Vagina (tissue), 2 donors: ENCODE measurements at regions not wholly inside any gene's neighbourhood (a gene's known extent, or its start where the extent isn't known, plus 50 kb on each side); places are given as distances from the start of the nearest gene placed in this dataset.

ENCODE experiments used
- POLR2A ChIP-seq, 2 donors: fragments of 450-650 bp; IDR thresholded peaks; one replicate each; pipeline ENCODE4 v1.6.1; 2017; ENCODE audit warnings: antibody characterized with exemption in 2 of 2, mild to moderate bottlenecking in 2 of 2, moderate library complexity in 2 of 2
- POLR2AphosphoS5 ChIP-seq, 2 donors: sonication (generic); formaldehyde crosslinking; IDR thresholded peaks; one replicate each; pipeline ENCODE4 v1.9.0; 2017; ENCODE audit warnings: antibody characterized with exemption in 2 of 2, mild to moderate bottlenecking in 2 of 2, low read depth in 1 of 2; ENCODE audit not compliant: insufficient read depth in 1 of 2
- TF ChIP-seq, protein P1 (sequence below), 3 experiments: fragments of 450-650 bp in 2 of 3; fragments of 200-600 bp in 1 of 3; sonication (generic) in 1 of 3; IDR thresholded peaks; one replicate each; pipeline ENCODE4 v1.5.1; 2017 to 2019; ENCODE audit warnings: antibody characterized with exemption in 3 of 3, mild to moderate bottlenecking in 2 of 3, moderate library complexity in 2 of 3

- TF ChIP-seq POLR2A (IDR thresholded peaks at IDR 0.05) (no peak), POLR2AphosphoS5 (IDR thresholded peaks at IDR 0.05; ENCODE audit: insufficient read depth in 1 of 2, low read depth in 1 of 2) (no peak)
- TF ChIP-seq, protein P1, sequence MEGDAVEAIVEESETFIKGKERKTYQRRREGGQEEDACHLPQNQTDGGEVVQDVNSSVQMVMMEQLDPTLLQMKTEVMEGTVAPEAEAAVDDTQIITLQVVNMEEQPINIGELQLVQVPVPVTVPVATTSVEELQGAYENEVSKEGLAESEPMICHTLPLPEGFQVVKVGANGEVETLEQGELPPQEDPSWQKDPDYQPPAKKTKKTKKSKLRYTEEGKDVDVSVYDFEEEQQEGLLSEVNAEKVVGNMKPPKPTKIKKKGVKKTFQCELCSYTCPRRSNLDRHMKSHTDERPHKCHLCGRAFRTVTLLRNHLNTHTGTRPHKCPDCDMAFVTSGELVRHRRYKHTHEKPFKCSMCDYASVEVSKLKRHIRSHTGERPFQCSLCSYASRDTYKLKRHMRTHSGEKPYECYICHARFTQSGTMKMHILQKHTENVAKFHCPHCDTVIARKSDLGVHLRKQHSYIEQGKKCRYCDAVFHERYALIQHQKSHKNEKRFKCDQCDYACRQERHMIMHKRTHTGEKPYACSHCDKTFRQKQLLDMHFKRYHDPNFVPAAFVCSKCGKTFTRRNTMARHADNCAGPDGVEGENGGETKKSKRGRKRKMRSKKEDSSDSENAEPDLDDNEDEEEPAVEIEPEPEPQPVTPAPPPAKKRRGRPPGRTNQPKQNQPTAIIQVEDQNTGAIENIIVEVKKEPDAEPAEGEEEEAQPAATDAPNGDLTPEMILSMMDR (IDR thresholded peaks at IDR 0.05) = no peak
Observed at GRCh38 chr2:142572346-142573132, 304.9 kb upstream of the KYNU start.
